Prostate gland (tissue), 2 donors: ENCODE measurements at regions not wholly inside any gene's neighbourhood (a gene's known extent, or its start where the extent isn't known, plus 50 kb on each side); places are given as distances from the start of the nearest gene placed in this dataset.

Experiments used
- CTCF ChIP-seq, 4 experiments: fragments of 200-600 bp in 2 of 4; fragments of 450-650 bp in 2 of 4; sonication (generic) in 2 of 4; IDR thresholded peaks; 1 replicate in 3 of 4; 2 replicates in 1 of 4; pipeline ENCODE4 v1.5.1; 2016 to 2019; ENCODE audit warnings: antibody characterized with exemption in 4 of 4, mild to moderate bottlenecking in 2 of 4, moderate library complexity in 2 of 4
- POLR2A ChIP-seq: fragments of 450-650 bp; IDR thresholded peaks from one replicate; pipeline ENCODE4 v1.6.1; 2016; ENCODE audit warnings: antibody characterized with exemption, mild to moderate bottlenecking

DNA sequence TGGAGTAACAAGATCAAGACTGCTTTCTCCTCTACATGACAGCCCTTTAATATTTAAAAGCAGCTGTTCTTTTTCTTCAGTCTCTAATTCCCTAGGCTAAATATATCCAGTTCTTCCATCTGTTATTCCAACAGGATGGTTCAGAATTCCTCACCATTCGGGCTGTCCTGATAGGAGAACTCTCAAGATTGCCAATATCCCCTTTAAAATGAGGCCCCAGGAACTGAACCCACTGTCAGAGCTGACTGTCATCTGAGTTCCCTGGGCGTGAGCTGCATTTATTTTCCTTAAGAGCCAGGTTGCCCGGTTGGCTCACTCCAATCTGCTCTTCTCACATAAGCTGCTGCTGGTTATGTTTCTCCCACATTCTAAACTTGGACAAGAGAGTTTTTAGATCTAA, 177.6 kb downstream of the MIS18A start:
- no peak for TF ChIP-seq CTCF (IDR thresholded peaks at IDR 0.05)
- no peak for TF ChIP-seq POLR2A
